ENCODE measurements at regions not wholly inside any gene's neighbourhood (a gene's known extent, or its start where the extent isn't known, plus 50 kb on each side); places are given as distances from the start of the nearest gene placed in this dataset.

DNA sequence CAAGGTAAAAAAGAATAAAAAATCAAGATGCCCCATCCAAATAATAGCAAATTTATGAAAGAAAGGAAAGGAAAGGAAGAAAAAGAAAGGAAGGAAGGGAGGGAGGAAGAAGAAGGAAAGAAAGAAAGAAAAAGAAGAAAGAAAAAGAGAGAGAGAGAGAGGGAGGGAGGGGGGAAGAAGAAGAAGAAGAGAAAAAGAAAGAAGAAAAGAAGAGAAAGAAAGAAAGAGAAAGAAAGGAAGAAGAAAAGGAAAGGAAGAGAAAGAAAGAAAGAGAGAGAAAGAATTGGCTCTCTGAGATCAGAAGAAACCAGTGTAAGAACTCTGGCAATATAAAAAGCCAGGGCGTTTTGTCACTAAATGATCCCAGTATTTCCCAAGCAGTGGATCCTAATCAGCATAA lies 401.7 kb downstream of the EPHA7 start:
- no peak overlapping the region for H3K4me2 ChIP-seq (ENCODE audit: control insufficient read depth, insufficient read depth)
- no TSS peak for BruUV-seq (replicated peaks)
- no peak for FAIRE-seq

More for the DNA sequence above, 401.7 kb downstream of the EPHA7 start:
- no peaks in the 10 kb centered on the region for H3K27me3 ChIP-seq (replicated peaks in 1 of 2; ENCODE audit: control insufficient read depth in 2 of 2, insufficient read depth in 2 of 2, low read length in 1 of 2)
- intact Hi-C loops (cut with micrococcal nuclease; ENCODE audit: unreplicated experiment): no loop called here
- ChIA-PET CTCF (interaction anchor here (0.7 to 1.3 kb wide), 3 partner anchors 8 to 207 kb away, joined by 3 to 5 read pairs (median 3); no protein-coding TSS in a partner anchor), SMC1A (ENCODE audit: uncharacterized antibody, unreplicated experiment) (interaction anchor here (1.0 to 1.1 kb wide), 2 partner anchors 407 to 1936 kb away, joined by 3 read pairs; no protein-coding TSS in a partner anchor), POLR2A (no interaction called here), RAD21 (ENCODE audit: unreplicated experiment) (interaction anchor here (1.2 kb wide), 1 partner anchor 207 kb away, joined by 10 read pairs; no protein-coding TSS in a partner anchor)
- no peak overlapping the region for H3K9ac ChIP-seq (ENCODE audit: control insufficient read depth, insufficient read depth, low read length)
- no peak overlapping the region for H3K27ac ChIP-seq (ENCODE audit: control insufficient read depth, insufficient read depth)
- H4K20me1 ChIP-seq (ENCODE audit: control insufficient read depth, insufficient read depth): no peaks in the 10 kb centered on the region
- H3K79me2 ChIP-seq (ENCODE audit: control insufficient read depth, insufficient read depth, low read length): no peaks in the 10 kb centered on the region
- in situ Hi-C loops (cut with MboI): no loop called here
- H3K36me3 ChIP-seq (ENCODE audit: control insufficient read depth in 2 of 2, insufficient read depth in 2 of 2, low read length in 1 of 2): no peaks in the 10 kb centered on the region
- no peak for TF ChIP-seq SIN3A (IDR thresholded peaks at IDR 0.05; ENCODE audit: low read depth, low read length)
- TF ChIP-seq, protein P1, sequence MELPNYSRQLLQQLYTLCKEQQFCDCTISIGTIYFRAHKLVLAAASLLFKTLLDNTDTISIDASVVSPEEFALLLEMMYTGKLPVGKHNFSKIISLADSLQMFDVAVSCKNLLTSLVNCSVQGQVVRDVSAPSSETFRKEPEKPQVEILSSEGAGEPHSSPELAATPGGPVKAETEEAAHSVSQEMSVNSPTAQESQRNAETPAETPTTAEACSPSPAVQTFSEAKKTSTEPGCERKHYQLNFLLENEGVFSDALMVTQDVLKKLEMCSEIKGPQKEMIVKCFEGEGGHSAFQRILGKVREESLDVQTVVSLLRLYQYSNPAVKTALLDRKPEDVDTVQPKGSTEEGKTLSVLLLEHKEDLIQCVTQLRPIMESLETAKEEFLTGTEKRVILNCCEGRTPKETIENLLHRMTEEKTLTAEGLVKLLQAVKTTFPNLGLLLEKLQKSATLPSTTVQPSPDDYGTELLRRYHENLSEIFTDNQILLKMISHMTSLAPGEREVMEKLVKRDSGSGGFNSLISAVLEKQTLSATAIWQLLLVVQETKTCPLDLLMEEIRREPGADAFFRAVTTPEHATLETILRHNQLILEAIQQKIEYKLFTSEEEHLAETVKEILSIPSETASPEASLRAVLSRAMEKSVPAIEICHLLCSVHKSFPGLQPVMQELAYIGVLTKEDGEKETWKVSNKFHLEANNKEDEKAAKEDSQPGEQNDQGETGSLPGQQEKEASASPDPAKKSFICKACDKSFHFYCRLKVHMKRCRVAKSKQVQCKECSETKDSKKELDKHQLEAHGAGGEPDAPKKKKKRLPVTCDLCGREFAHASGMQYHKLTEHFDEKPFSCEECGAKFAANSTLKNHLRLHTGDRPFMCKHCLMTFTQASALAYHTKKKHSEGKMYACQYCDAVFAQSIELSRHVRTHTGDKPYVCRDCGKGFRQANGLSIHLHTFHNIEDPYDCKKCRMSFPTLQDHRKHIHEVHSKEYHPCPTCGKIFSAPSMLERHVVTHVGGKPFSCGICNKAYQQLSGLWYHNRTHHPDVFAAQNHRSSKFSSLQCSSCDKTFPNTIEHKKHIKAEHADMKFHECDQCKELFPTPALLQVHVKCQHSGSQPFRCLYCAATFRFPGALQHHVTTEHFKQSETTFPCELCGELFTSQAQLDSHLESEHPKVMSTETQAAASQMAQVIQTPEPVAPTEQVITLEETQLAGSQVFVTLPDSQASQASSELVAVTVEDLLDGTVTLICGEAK (IDR thresholded peaks at IDR 0.05; ENCODE audit: borderline replicate concordance): no peak
- no peak for TF ChIP-seq CEBPB (IDR thresholded peaks at IDR 0.05; ENCODE audit: borderline replicate concordance in 1 of 2, low read depth in 2 of 2, low read length in 2 of 2)
- TF ChIP-seq CBFB (IDR thresholded peaks at IDR 0.05; ENCODE audit: low read depth): no peak
- TF ChIP-seq, protein P2, sequence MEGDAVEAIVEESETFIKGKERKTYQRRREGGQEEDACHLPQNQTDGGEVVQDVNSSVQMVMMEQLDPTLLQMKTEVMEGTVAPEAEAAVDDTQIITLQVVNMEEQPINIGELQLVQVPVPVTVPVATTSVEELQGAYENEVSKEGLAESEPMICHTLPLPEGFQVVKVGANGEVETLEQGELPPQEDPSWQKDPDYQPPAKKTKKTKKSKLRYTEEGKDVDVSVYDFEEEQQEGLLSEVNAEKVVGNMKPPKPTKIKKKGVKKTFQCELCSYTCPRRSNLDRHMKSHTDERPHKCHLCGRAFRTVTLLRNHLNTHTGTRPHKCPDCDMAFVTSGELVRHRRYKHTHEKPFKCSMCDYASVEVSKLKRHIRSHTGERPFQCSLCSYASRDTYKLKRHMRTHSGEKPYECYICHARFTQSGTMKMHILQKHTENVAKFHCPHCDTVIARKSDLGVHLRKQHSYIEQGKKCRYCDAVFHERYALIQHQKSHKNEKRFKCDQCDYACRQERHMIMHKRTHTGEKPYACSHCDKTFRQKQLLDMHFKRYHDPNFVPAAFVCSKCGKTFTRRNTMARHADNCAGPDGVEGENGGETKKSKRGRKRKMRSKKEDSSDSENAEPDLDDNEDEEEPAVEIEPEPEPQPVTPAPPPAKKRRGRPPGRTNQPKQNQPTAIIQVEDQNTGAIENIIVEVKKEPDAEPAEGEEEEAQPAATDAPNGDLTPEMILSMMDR (IDR thresholded peaks at IDR 0.05 in 2 of 3, conservative IDR thresholded peaks at IDR 0.05 in 1 of 3; ENCODE audit: control insufficient read depth in 2 of 3, extremely low read depth in 1 of 3, insufficient read depth in 1 of 3, low read depth in 3 of 3, low read length in 3 of 3): no peak
- TF ChIP-seq MEF2A (IDR thresholded peaks at IDR 0.05; ENCODE audit: insufficient read depth, low read depth, low read length): no peak
- no peak for TF ChIP-seq LARP7 (IDR thresholded peaks at IDR 0.05)
- no peak for TF ChIP-seq ZNF207 (IDR thresholded peaks at IDR 0.05; ENCODE audit: borderline replicate concordance)
- TF ChIP-seq EED (IDR thresholded peaks at IDR 0.05; ENCODE audit: low read depth): no peak
- no peaks in the 10 kb centered on the region for H3K4me1 ChIP-seq (ENCODE audit: control insufficient read depth, insufficient read depth, low read length)
- ATAC-seq (no peak), DNase-seq (ENCODE audit: low read depth, low spot score) (no peak)
- no peak overlapping the region for H3K4me3 ChIP-seq
- 0% methylated on average over 1 of the region's 1 CpG for WGBS (ENCODE audit: insufficient coverage, insufficient replicate concordance, low lambda C conversion rate, missing lambda C conversion rate)
- H3K9me3 ChIP-seq (replicated peaks; ENCODE audit: control insufficient read depth, insufficient read depth, low read length): no peaks in the 10 kb centered on the region
- H2AFZ ChIP-seq (ENCODE audit: control insufficient read depth, low read depth, low read length): no peak overlapping the region

All from GM12878 (cell line).